22Rv1 (cell line): ENCODE measurements at regions not wholly inside any gene's neighbourhood (a gene's known extent, or its start where the extent isn't known, plus 50 kb on each side); places are given as distances from the start of the nearest gene placed in this dataset.
A peak's percentile ranks its signal among the peaks of the same experiment; 100 is the strongest.

Experiments
- H3K27ac ChIP-seq: fragments of 450-650 bp; 2 replicates; pipeline ENCODE4 v1.5.1; 2017
- ZFX ChIP-seq: fragments of 450-650 bp; IDR thresholded peaks from 2 replicates; pipeline ENCODE4 v1.6.1; 2017; ENCODE audit warnings: antibody characterized with exemption, borderline replicate concordance
- TF ChIP-seq, protein P1 (sequence below): fragments of 450-650 bp; IDR thresholded peaks from 2 replicates; pipeline ENCODE4 v1.5.1; 2017; ENCODE audit warnings: mild to moderate bottlenecking

DNA sequence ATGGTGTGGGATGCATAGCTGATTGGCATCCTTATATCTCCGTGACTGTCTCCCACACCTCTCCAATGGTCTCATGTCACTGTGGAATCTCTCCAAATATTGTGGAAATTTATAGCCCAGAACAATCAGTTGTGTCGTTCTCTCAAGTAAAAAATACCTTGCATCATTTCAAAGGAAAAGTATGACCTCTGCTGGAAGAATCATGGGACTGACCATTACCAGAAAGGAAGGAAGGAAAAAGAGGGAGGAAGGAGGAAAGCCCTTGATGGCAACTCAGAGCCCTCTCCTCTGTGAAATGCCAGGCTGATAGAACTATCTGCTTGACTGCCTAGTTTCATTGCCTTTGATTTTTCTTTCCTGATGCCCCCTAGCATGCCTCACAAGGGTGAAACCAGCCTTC is 76.3 kb downstream of the FOXI2 start:
- no peak overlapping the region for H3K27ac ChIP-seq
- TF ChIP-seq, protein P1, sequence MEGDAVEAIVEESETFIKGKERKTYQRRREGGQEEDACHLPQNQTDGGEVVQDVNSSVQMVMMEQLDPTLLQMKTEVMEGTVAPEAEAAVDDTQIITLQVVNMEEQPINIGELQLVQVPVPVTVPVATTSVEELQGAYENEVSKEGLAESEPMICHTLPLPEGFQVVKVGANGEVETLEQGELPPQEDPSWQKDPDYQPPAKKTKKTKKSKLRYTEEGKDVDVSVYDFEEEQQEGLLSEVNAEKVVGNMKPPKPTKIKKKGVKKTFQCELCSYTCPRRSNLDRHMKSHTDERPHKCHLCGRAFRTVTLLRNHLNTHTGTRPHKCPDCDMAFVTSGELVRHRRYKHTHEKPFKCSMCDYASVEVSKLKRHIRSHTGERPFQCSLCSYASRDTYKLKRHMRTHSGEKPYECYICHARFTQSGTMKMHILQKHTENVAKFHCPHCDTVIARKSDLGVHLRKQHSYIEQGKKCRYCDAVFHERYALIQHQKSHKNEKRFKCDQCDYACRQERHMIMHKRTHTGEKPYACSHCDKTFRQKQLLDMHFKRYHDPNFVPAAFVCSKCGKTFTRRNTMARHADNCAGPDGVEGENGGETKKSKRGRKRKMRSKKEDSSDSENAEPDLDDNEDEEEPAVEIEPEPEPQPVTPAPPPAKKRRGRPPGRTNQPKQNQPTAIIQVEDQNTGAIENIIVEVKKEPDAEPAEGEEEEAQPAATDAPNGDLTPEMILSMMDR: no peak
- no peak for TF ChIP-seq ZFX

DNA sequence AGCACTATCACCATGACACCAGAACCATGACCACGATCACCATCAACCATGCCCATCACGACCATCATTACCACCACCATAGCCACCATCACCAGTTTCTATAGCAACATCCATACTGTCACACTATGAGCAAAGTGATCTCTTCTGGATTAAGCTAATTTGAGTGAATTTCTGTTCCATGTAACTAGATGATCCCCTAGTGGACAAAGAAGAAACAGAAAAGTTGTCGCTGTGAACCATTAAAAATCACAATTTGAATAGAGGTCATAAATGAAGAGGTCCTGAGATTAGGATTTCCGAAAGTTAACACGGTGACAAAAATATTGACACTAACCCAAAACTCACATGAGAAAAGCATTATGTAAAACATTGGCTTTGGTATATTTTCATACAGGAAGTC is 77.6 kb downstream of the CLRN3 start:
- no peak overlapping the region for H3K27ac ChIP-seq
- TF ChIP-seq, protein P1: peak; percentile 16; the same call in 1 of the 2 replicates
- TF ChIP-seq ZFX: no peak

DNA sequence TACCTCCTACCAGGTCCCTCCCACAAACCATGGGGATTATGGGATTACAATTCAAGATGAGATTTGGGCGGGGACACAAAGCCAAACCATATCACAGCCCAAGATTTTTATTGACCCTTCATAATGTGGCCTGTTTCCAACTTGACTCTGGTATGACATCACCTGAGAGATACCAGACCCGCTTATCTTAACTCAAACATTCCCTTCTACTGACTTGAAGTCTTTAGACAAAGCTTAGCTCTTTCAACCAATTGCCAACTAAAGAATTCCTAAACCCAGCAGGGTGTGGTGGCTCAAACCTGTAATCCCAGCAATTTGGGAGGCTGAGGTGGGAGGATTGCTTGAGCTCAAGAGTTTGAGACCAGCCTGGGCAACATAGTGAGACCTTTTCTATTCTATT is 67.9 kb downstream of the CLRN3 start:
- TF ChIP-seq, protein P1: no peak
- TF ChIP-seq ZFX: no peak
- no peak overlapping the region for H3K27ac ChIP-seq

DNA sequence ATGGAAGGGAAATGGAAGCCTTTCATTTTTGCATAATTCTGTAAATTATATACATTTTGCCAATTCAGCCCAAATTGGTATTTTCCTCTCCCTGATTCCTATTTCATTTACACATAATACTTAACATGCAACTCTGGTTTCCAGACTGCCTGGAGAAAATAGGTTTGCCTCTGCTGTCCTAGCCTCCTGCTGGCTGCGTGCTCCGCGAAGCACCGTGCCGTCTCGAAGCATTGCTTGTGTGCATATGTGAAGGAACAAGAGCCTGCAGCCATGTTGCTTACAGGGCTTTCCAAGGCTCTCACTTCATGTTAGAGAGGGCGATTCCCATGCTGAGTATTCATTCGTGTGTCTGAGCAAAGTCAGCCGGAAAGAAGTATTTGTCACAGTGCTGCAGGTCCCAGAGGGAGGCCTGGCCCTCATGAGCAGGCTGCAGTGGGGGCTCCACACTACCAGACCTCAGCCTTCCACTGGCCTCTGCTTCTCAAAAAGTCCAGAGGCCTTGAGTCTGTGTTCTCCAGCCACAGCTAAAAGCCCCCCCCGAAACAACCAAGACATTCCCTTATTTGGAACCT is 66.5 kb downstream of the CLRN3 start:
- TF ChIP-seq, protein P1: no peak
- TF ChIP-seq ZFX: no peak
- no peak overlapping the region for H3K27ac ChIP-seq

DNA sequence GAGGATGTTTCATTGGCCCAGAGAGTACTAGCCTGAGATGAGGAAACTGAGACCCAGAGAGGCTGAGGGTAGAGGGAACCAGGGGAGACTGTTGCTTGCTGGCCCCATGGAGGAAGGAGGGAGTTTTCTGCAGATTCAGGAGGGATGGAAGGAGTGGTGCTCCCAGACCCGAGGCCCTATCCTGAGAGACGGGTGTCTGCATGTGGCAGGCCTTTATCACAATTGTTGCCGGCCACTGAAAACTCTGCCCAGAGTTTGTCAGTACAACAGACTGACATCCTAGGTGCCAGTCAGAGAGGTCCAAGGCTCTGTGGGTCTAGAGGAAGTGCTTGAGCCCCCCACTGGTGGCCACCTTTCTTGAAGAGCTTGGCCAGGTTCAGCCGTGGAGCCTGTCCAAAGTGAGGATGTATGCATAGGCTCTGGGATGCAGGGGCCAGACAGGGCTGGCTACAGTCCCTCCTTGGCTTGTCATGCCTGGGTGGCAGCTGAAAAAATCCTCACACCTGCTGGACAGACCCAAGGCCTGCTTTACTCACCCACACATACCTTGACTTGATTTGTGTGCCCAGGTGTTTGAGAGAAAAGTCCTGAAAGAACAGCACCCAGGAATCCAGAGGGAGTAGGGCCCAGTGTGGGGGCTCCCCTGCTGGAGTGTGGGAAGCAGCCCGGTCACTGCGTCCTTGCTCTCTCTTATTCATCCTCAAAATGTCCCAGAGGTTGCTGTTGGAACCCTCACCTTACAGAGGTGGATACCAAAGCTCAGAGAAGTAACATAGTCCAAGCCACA is 65.2 kb downstream of the CLRN3 start:
- H3K27ac ChIP-seq: no peak overlapping the region
- no peak for TF ChIP-seq ZFX
- TF ChIP-seq, protein P1: no peak
